DOHH2 (cell line): ENCODE measurements at regions not wholly inside any gene's neighbourhood (a gene's known extent, or its start where the extent isn't known, plus 50 kb on each side); places are given as distances from the start of the nearest gene placed in this dataset.

Experiments used
- CTCF ChIP-seq: fragments of 200-600 bp; sonication (generic); IDR thresholded peaks from one replicate; pipeline ENCODE4 v1.5.1; 2014; ENCODE audit warnings: antibody characterized with exemption, mild to moderate bottlenecking, low read depth, low read length; ENCODE audit not compliant: poor library complexity, severe bottlenecking
- EZH2phosphoT487 ChIP-seq: fragments of 200-600 bp; sonication (generic); IDR thresholded peaks from 2 replicates; pipeline ENCODE4 v1.6.1; 2017; ENCODE audit warnings: borderline replicate concordance, mild to moderate bottlenecking, antibody characterized with exemption, low read length, moderate library complexity, mixed read lengths

DNA sequence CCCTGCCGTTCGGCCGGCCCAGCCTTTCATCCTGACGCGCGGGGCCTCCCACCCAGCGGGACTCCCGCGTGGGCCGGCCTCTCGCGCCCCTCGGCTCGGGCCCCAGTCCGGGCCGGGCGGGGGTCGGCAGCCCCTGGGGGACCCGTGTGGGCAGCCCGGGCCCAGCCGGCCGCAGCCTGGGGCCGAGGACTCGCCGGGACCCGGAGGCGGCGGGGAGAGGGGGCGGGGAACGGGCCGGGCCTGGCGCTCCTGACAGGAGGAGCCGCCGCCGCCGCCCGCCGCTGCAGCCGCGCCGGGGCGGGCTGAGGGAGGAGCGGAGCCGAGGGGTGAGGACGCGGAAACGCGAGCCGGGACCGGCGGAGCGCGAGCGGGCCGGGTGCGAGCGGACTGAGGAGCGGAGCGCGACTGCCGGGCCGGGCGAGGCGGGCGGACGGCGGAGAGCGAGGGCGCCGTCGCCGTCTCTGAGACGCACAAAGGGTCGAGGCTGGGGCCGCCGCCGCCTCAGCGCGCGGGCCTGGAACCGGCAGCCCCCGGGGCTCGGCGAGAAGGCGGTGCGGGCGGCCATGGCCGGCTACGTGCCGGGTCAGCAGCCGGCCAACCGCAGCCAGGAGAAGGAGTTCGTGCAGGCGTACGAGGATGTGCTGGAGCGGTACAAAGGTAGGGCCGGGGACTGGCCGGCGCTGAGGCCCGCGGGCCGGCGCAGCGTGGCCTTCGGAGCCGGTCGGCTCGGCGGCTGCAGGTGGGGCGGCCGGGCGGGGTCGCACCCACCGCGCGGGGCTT lies 79.1 kb downstream of the NDUFS5 start:
- TF ChIP-seq CTCF (no peak), EZH2phosphoT487 (peak; percentile 85)
